ENCODE measurements at regions not wholly inside any gene's neighbourhood (a gene's known extent, or its start where the extent isn't known, plus 50 kb on each side); places are given as distances from the start of the nearest gene placed in this dataset.

- DNase-seq, result no peak
These were observed 96.4 kb upstream of the ST6GAL2 start for GRCh38 chr2:106982350-106982749.

- no peak for DNase-seq
These were observed 97.3 kb upstream of the ST6GAL2 start for GRCh38 chr2:106983305-106983704.

GRCh38 chr2:106988361-106988760 lies 102.4 kb upstream of the ST6GAL2 start:
- DNase-seq, result no peak

DNA sequence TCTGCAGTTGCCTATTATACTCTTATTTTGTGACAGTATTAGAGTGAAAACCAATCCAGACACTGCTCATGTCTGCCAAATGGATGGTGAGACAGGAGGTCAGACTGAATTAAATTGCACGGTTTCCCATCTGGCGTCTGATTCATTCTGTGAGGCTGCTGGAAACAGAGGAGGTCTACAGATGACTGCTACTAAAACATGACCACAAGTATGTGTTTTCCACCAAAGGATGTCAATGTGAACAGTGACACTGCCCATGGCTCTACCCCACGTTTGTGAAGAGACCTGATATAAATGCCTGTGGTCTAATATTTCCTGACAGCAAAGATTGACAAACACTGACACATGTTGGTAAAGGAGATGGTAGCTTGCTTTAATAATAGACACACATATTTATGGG lies 104.3 kb upstream of the ST6GAL2 start:
- no peak for DNase-seq

DNA sequence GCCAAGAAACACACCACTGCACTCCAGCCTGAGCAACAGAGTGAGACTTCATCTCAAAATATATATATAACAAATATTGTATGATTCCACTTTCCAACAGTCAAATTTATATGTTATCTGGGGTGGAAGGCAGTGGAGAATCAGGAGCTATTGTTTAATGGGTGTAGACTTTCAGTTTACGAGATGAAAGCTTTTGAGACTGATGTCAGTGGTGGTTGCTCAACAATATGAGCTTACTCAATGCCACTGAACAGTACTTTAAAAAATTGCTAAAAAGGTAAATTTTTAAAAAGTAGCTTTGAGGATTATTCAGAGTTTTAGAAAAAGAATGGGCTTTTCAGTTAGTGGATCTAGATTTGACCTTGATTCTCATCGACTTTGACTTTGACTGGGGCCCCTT lies 105.9 kb upstream of the ST6GAL2 start:
- no peak for DNase-seq

- no peak for DNase-seq
These were observed 109.6 kb upstream of the ST6GAL2 start for GRCh38 chr2:106995556-106995955.

- DNase-seq, result no peak
These were observed 110.3 kb upstream of the ST6GAL2 start for GRCh38 chr2:106996171-106996769.

- no peak for DNase-seq
These were observed 111.2 kb upstream of the ST6GAL2 start for GRCh38 chr2:106997204-106997603.

GRCh38 chr2:107001062-107001461 lies 115.1 kb upstream of the ST6GAL2 start:
- no peak for DNase-seq

- no peak for DNase-seq
These were observed 115.6 kb upstream of the ST6GAL2 start for GRCh38 chr2:107001551-107001950.

DNA sequence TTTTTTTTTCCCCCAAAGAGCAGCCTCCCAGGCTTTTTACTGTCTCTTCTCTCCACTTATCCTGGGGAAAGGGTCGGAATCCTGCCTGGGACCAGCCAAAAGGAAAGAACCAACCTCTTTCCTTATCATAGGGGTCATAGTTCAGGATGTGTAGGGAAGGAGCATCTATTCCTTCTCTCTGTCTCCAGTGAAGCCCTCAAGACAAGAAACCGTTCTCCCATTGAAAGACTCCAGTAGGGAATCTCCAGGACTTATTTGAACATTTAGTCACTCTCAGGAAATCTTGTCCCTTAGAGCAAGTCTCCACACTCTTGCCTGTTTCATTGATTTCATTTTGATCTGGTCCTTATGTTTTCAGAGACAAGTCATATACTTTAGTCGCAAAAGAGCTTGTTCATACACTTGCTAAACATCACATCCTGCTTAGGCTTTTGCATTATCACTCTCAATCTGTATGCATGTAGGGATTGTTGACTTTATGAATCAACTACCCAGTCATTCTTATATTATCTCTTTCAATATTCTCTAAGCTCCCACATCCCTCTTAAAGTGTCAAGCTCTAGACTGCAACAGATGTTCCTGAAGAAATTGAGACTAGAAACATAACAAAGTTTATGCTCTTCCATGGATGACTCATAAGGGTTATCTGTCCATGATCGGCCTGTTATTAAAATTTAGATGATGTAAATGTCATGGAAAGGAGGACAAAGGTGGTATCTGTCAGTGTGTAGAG lies 116.2 kb upstream of the ST6GAL2 start:
- no peak for DNase-seq

DNA sequence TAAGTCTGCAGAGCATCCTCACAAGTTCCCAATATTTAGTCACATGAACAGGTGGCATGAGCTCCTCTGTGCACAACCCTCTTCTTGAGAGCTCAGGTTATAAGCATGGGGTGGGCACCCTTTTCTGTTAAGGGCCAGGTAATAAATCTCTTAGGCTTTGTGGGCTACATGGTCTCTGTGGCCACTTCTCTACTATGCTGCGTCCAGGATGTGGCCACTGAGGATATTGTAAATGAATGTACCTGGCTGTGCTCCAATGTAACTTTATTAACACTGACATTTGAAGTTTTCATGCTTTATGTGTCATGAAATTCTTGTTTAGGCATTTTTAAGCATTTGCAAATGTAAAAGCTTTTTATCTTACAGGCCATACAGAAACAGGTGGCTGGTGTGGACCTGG lies 116.8 kb upstream of the ST6GAL2 start:
- DNase-seq, result no peak

- DNase-seq, result no peak
These were observed 119.9 kb upstream of the ST6GAL2 start for GRCh38 chr2:107005853-107006252.

GRCh38 chr2:107006836-107007235 lies 120.9 kb upstream of the ST6GAL2 start:
- DNase-seq, result no peak

GRCh38 chr2:107007927-107008326 lies 122.0 kb upstream of the ST6GAL2 start:
- DNase-seq, result no peak

DNA sequence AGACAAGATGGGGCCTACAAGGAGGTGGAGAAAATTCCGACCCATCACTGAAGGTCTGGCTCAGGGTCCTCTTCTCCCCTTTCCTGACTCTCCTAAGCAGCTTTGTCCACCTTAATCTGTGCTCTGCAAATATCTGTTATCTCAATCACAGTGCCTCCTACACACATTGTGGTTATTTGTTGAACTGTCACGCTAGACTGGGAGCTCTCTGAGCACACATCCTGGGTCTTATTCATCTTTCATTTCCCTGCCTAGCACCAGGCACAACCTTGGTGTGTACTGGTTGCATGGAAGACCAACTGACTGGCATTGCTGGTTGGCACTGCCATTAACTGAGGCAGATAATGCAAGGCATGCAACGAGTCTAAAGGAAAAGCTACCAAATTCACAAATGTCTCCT lies 122.9 kb upstream of the ST6GAL2 start:
- no peak for DNase-seq

- no peak for DNase-seq
These were observed 123.3 kb upstream of the ST6GAL2 start for GRCh38 chr2:107009275-107009674.

DNA sequence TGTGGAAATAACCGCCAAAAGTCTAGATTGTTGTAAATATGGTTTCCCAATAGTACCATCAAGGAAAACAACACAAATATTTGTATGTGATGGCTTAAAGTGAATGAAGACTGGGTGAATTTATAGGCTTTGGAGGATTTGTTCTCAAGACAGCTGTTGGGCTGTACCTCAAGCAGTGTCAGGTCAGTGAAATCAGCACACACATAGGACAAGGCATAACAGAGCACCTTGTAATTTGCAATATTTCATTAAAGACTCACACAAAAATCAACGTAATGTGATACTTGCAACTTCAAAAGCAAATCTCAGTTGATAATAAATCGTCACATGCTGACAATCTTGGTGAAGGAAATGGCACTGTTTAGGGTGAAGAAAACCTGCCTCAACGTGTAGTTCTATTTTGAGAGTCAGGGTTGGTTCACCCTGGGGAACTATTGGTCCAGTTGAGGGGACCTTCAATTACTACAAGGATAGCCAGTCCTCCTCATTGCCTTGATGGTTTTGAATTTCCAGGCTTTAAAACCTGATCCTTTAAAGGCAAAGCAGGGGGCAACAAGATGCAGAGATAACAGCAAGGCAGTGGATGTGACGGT lies 126.8 kb upstream of the ST6GAL2 start:
- no peak for DNase-seq

GRCh38 chr2:107013884-107014283 lies 127.9 kb upstream of the ST6GAL2 start:
- DNase-seq, result no peak

DNA sequence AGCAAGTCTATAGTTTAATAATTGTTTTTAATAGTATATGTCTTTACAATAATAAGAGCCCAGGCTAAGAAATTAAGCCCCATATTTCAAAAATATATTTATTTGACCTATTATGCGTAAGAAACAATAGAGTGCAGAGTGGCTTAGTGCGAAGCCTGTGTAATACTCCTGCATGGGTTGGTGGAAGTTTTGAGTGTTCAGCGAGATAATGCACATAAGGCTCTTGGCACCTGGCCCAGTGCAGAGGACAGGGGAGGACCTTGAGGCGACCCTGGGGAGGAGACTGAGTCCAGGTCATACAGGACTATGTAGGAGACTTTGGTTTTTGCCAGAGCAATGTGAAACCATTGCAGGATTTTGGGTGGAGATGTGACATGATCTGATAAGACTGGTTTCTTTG lies 132.4 kb upstream of the ST6GAL2 start:
- DNase-seq, result no peak

GRCh38 chr2:107020392-107020791 lies 134.4 kb upstream of the ST6GAL2 start:
- DNase-seq, result no peak

DNA sequence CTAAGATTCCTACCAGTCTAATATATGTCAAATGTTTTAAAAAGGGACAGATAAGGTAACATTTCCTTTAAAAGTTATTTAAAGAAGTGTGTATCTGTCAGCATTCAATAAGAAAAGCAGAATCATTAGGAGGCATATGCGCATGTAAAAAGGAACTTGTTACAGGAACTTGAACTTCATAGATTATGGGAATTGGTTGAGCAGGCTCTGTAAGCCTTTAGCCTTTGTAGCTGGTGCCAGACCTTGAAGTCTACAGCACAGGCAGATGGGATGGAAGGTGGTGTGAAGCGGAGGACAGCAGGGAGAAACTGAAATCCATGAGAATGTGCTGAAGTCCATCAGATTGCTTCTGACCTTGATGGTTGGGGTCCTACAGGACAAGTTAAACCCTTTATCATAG lies 138.3 kb upstream of the ST6GAL2 start:
- no peak for DNase-seq

GRCh38 chr2:107025291-107025857 lies 139.4 kb upstream of the ST6GAL2 start:
- no peak for DNase-seq

GRCh38 chr2:107025869-107026380 lies 140.0 kb upstream of the ST6GAL2 start:
- DNase-seq, result no peak
